NB4 (cell line): ENCODE measurements at regions not wholly inside any gene's neighbourhood (a gene's known extent, or its start where the extent isn't known, plus 50 kb on each side); places are given as distances from the start of the nearest gene placed in this dataset.

Source experiments
- POLR2A ChIP-seq: IDR thresholded peaks from 2 replicates; pipeline ENCODE4 v1.6.1; 2011; ENCODE audit warnings: mild to moderate bottlenecking; ENCODE audit not compliant: insufficient read length; ENCODE audit errors: extremely low read depth
- TF ChIP-seq, protein P1 (sequence below): IDR thresholded peaks from one replicate; pipeline ENCODE4 v1.5.1; 2012; ENCODE audit warnings: low read depth, low read length
- TF ChIP-seq, protein P2 (sequence below): IDR thresholded peaks from 2 replicates; pipeline ENCODE4 v1.6.1; 2011; ENCODE audit warnings: low read depth, low read length

DNA sequence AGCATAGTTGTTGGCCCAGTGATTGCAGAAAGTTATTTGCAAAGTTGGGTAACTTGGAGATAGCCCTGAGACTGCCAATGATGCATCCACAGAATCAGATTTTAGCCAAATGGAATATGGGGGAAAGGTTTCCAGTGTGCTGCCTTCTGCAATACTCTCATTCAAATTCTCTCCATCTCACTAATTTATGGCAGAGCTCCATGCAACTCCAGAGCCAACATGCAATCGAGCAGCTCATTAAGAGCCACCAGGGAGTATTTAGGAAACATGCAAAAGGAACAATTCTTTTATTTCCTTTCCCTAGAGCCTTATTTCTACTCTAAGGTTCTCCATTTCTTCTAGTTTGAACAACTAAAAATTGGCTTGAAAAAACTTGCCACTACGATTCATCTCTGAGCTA lies 135.9 kb upstream of the MARCHF11 start:
- TF ChIP-seq, protein P1, sequence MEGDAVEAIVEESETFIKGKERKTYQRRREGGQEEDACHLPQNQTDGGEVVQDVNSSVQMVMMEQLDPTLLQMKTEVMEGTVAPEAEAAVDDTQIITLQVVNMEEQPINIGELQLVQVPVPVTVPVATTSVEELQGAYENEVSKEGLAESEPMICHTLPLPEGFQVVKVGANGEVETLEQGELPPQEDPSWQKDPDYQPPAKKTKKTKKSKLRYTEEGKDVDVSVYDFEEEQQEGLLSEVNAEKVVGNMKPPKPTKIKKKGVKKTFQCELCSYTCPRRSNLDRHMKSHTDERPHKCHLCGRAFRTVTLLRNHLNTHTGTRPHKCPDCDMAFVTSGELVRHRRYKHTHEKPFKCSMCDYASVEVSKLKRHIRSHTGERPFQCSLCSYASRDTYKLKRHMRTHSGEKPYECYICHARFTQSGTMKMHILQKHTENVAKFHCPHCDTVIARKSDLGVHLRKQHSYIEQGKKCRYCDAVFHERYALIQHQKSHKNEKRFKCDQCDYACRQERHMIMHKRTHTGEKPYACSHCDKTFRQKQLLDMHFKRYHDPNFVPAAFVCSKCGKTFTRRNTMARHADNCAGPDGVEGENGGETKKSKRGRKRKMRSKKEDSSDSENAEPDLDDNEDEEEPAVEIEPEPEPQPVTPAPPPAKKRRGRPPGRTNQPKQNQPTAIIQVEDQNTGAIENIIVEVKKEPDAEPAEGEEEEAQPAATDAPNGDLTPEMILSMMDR = no peak
- no peak for TF ChIP-seq POLR2A
- TF ChIP-seq, protein P2, sequence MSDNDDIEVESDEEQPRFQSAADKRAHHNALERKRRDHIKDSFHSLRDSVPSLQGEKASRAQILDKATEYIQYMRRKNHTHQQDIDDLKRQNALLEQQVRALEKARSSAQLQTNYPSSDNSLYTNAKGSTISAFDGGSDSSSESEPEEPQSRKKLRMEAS = no peak
